OCI-LY7 (cell line): ENCODE measurements at regions not wholly inside any gene's neighbourhood (a gene's known extent, or its start where the extent isn't known, plus 50 kb on each side); places are given as distances from the start of the nearest gene placed in this dataset.

Experiments
- BruUV-seq: library from RNA; stranded (reverse); fragments of 400-500 nt; replicated peaks from 2 replicates; lab custom pipeline; 2021; lab: Mats Ljungman, UMichigan
- CTCF ChIA-PET: fragments of 300-600 bp; sonication (Branson Sonifier 250); formaldehyde crosslinking; loops from one replicate; lab custom pipeline; 2022; ENCODE audit warnings: antibody characterized with exemption; ENCODE audit not compliant: unreplicated experiment; lab: Charles Lee
- POLR2A ChIA-PET: fragments of 300-600 bp; sonication (Branson Sonifier 250); formaldehyde crosslinking; loops from one replicate; lab custom pipeline; 2022; ENCODE audit warnings: antibody characterized with exemption; lab: Charles Lee
- DNase-seq: peaks from one replicate; pipeline ENCODE4 v3.0.0-alpha.2; 2015; ENCODE audit warnings: low spot score
- H2AFZ ChIP-seq: fragments of 200-600 bp; sonication (generic), shearing (Covaris generic); 2 replicates; pipeline ENCODE4 v1.6.1; 2014; ENCODE audit warnings: mild to moderate bottlenecking, antibody characterized with exemption, low read length, moderate library complexity
- H3K27ac ChIP-seq: fragments of 200-600 bp; sonication (generic); 2 replicates; pipeline ENCODE4 v1.5.1; 2014; ENCODE audit warnings: mixed run types, low read depth, mild to moderate bottlenecking, moderate library complexity, low read length, inconsistent platforms; ENCODE audit not compliant: poor library complexity, severe bottlenecking
- H3K36me3 ChIP-seq: fragments of 200-600 bp; sonication (generic); 2 replicates; pipeline ENCODE4 v1.6.1; 2014; ENCODE audit warnings: mild to moderate bottlenecking, antibody characterized with exemption, low read length, moderate library complexity, mixed read lengths; ENCODE audit not compliant: insufficient read depth
- H3K4me1 ChIP-seq: fragments of 200-600 bp; sonication (generic); 2 replicates; pipeline ENCODE4 v1.5.1; 2014; ENCODE audit warnings: mild to moderate bottlenecking, low read length; ENCODE audit not compliant: insufficient read depth, poor library complexity, severe bottlenecking
- H3K4me2 ChIP-seq: fragments of 200-600 bp; sonication (generic); 2 replicates; pipeline ENCODE4 v1.6.1; 2014; ENCODE audit warnings: mild to moderate bottlenecking, low read length
- H3K4me3 ChIP-seq: fragments of 200-600 bp; sonication (generic); 2 replicates; pipeline ENCODE4 v1.5.1; 2014; ENCODE audit warnings: mild to moderate bottlenecking, low read depth, low read length; ENCODE audit not compliant: poor library complexity, severe bottlenecking
- H3K79me2 ChIP-seq: fragments of 200-600 bp; sonication (generic); 2 replicates; pipeline ENCODE4 v1.6.1; 2016; ENCODE audit warnings: low read depth, mild to moderate bottlenecking, low read length, moderate library complexity, mixed read lengths; ENCODE audit not compliant: insufficient read depth
- H3K9me2 ChIP-seq: fragments of 200-600 bp; sonication (generic); 2 replicates; pipeline ENCODE4 v1.6.1; 2016; ENCODE audit warnings: mild to moderate bottlenecking, low read length, mixed read lengths; ENCODE audit not compliant: insufficient read depth
- H3K9me3 ChIP-seq: fragments of 200-600 bp; sonication (generic); 2 replicates; pipeline ENCODE4 v1.6.1; 2014; ENCODE audit warnings: mild to moderate bottlenecking, mixed run types, low read length, mixed read lengths
- H4K20me1 ChIP-seq: fragments of 200-600 bp; sonication (generic); 2 replicates; pipeline ENCODE4 v1.6.1; 2014; ENCODE audit warnings: mild to moderate bottlenecking, antibody characterized with exemption, low read length, moderate library complexity, mixed read lengths; ENCODE audit not compliant: insufficient read depth
- EZH2phosphoT487 ChIP-seq: fragments of 200-600 bp; sonication (generic); IDR thresholded peaks from 2 replicates; pipeline ENCODE4 v1.6.1; 2018; ENCODE audit warnings: low read depth, borderline replicate concordance, mild to moderate bottlenecking, mixed run types, antibody characterized with exemption, low read length, moderate library complexity, mixed read lengths
- intact Hi-C: fragments of 100-400 bp; cut with micrococcal nuclease; formaldehyde crosslinking; loops from one replicate; pipeline ENCODE4 v1.10.0; 2022; ENCODE audit not compliant: unreplicated experiment
- TF ChIP-seq, protein P1 (sequence below): fragments of 200-600 bp; sonication (generic); conservative IDR thresholded peaks from 2 replicates; pipeline ENCODE4 v1.5.1; 2014; ENCODE audit warnings: mild to moderate bottlenecking, antibody characterized with exemption, low read length, moderate library complexity, mixed read lengths

DNA sequence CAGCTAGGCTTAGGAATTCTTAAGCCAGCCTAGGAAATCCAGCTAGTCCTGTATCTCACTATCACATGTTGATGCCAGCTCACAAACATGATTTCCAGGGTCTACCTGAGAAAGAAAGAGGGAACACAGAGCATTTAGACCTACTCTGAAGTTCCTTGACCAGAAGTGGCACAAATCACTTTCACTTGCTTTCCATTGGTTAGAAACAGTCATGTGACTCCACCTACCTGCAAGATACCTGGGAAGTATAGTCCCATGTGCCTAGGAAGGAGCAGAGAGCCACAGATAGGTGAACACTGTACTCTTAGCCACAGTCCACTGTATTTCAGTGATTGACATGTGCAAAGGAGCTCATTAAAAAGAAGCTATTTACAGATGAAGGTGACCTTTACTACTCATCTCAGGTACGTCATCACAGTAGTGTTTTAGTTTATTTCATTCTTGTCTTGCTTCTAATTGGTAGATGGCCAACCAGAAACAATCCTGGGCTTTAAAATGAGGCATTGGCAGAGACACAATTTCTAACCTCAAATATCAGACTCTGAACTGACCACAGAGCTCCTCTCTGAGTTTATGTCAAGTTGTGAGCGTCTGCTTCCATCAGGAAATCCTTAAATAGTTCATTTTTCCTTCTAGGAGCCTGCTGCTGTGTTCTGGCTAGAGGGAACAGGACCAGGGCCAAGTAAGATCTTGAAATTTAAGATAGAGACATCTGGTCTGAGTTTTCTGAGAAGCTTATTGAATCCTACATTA is 340.7 kb downstream of the TLE4 start:
- no peaks in the 10 kb centered on the region for H3K4me1 ChIP-seq
- no peak overlapping the region for H3K4me2 ChIP-seq
- no peaks in the 10 kb centered on the region for H3K9me3 ChIP-seq
- H2AFZ ChIP-seq = no peak overlapping the region
- ChIA-PET CTCF (no interaction called here), POLR2A (interaction anchor here (0.6 kb wide), 1 partner anchor 1813 kb away, joined by 4 read pairs; no protein-coding TSS in a partner anchor)
- no peaks in the 10 kb centered on the region for H3K36me3 ChIP-seq
- no peaks in the 10 kb centered on the region for H3K9me2 ChIP-seq
- H3K79me2 ChIP-seq = no peaks in the 10 kb centered on the region
- H3K27ac ChIP-seq = no peak overlapping the region
- DNase-seq = no peak
- BruUV-seq = no TSS peak
- no peak overlapping the region for H3K4me3 ChIP-seq
- H4K20me1 ChIP-seq = no peaks in the 10 kb centered on the region
- no peak for TF ChIP-seq EZH2phosphoT487
- TF ChIP-seq, protein P1, sequence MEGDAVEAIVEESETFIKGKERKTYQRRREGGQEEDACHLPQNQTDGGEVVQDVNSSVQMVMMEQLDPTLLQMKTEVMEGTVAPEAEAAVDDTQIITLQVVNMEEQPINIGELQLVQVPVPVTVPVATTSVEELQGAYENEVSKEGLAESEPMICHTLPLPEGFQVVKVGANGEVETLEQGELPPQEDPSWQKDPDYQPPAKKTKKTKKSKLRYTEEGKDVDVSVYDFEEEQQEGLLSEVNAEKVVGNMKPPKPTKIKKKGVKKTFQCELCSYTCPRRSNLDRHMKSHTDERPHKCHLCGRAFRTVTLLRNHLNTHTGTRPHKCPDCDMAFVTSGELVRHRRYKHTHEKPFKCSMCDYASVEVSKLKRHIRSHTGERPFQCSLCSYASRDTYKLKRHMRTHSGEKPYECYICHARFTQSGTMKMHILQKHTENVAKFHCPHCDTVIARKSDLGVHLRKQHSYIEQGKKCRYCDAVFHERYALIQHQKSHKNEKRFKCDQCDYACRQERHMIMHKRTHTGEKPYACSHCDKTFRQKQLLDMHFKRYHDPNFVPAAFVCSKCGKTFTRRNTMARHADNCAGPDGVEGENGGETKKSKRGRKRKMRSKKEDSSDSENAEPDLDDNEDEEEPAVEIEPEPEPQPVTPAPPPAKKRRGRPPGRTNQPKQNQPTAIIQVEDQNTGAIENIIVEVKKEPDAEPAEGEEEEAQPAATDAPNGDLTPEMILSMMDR = no peak
- intact Hi-C loops = no loop called here

DNA sequence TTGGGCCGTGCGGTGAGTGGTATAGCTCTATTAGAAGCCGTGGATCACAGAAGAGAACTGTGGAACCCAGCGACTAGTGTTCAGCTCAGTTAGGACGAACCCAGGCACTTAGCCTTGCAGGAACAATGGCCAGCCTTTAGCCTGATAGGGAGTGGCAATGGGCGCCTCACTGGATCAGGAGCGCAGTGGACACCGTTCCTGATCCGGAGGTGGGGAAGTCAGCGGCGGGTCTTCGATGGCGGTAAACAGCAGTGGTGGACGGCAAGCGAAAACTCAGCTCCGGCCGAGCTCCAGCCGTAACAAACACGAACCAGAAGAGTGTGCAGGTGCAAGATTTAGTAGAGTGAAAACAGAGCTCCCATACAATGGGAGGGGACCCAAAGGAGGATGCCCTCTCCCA is 340.0 kb downstream of the TLE4 start:
- Histone ChIP-seq H3K4me2 (no peak overlapping the region), H3K79me2 (no peaks in the 10 kb centered on the region), H3K9me2 (no peaks in the 10 kb centered on the region), H3K4me1 (no peaks in the 10 kb centered on the region), H3K27ac (no peak overlapping the region), H3K36me3 (no peaks in the 10 kb centered on the region), H3K4me3 (no peak overlapping the region), H3K9me3 (no peaks in the 10 kb centered on the region), H4K20me1 (no peaks in the 10 kb centered on the region), H2AFZ (no peak overlapping the region)
- ChIA-PET POLR2A (no interaction called here), CTCF (no interaction called here)
- no TSS peak for BruUV-seq
- intact Hi-C loops = no loop called here
- DNase-seq = no peak
- TF ChIP-seq, protein P1 = no peak
- TF ChIP-seq EZH2phosphoT487 = no peak
